ENCODE measurements at regions not wholly inside any gene's neighbourhood (a gene's known extent, or its start where the extent isn't known, plus 50 kb on each side); places are given as distances from the start of the nearest gene placed in this dataset.
"Not testable (repeated sequence)": the region's sequence is repeated elsewhere in the genome, so short reads cannot be mapped to it uniquely, and the experiment has no call there.

DNA sequence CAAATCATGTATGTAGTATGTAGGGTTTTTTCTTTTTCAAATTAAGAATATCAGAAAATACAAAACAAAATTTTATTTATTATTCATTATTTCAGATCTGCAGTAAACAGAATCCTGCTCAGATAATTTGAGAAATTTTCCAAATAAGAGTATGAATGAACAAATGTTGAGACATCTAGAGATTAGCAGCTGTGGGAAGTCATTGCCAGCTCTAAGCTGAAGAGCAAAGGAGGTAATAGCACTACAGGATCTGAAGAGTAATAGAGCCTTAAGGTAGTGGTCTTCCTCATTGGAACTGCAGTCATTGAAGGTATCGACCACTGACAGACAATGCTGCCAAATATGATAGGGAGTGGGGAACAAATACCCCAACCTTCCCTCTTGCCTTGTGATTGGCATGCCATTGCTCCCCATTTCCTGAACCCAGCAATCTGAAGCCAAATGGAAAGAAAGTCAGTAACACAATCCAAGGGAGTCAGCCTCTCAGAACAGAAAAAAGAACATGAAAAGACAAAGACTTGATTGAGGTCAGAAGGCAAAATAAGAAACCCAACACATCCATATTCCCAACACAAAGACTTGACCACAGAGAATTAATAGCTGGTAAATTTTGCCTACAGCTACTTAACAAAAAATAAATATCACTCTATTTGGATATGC is 963.4 kb upstream of the ADAMTS5 start:
- H3K9me1 ChIP-seq (ENCODE audit: control insufficient read depth, extremely low read depth, insufficient read depth, low read length); H3K36me3 ChIP-seq (ENCODE audit: control insufficient read depth in 2 of 2, extremely low read depth in 1 of 2, insufficient read depth in 2 of 2, low read length in 2 of 2); H3K27ac ChIP-seq (ENCODE audit: control insufficient read depth, insufficient read depth, low read length); H3K4me2 ChIP-seq (ENCODE audit: control insufficient read depth, extremely low read depth, insufficient read depth, low read depth, low read length); H3K9ac ChIP-seq (ENCODE audit: control insufficient read depth, extremely low read depth, insufficient read depth, low read length); H3K9me3 ChIP-seq (ENCODE audit: control insufficient read depth, low read depth, low read length); dilution Hi-C loops (cut with MboI; ENCODE audit: extremely low pct_ligation_motif_present, low sequenced_read_pairs); FAIRE-seq; H3K4me1 ChIP-seq (ENCODE audit: control insufficient read depth, extremely low read depth, insufficient read depth, low read length); H3K4me3 ChIP-seq (ENCODE audit: control insufficient read depth in 2 of 3, extremely low read depth in 1 of 3, insufficient read depth in 2 of 3, low read depth in 1 of 3, low read length in 3 of 3); H2AFZ ChIP-seq (ENCODE audit: control insufficient read depth, low read length); H4K20me1 ChIP-seq (ENCODE audit: control insufficient read depth, extremely low read depth, insufficient read depth, low read length); H3K79me2 ChIP-seq (ENCODE audit: control insufficient read depth, insufficient read depth, low read length); DNase-seq (ENCODE audit: low read depth, low spot score); H3K27me3 ChIP-seq (ENCODE audit: control insufficient read depth, extremely low read depth, insufficient read depth, low read length): not testable (repeated sequence)

- dilution Hi-C loops (cut with MboI; ENCODE audit: extremely low pct_ligation_motif_present, low sequenced_read_pairs); H3K9ac ChIP-seq (ENCODE audit: control insufficient read depth, extremely low read depth, insufficient read depth, low read length); H3K4me1 ChIP-seq (ENCODE audit: control insufficient read depth, extremely low read depth, insufficient read depth, low read length); H3K27me3 ChIP-seq (ENCODE audit: control insufficient read depth, extremely low read depth, insufficient read depth, low read length); H3K36me3 ChIP-seq (ENCODE audit: control insufficient read depth in 2 of 2, extremely low read depth in 1 of 2, insufficient read depth in 2 of 2, low read length in 2 of 2); H3K9me1 ChIP-seq (ENCODE audit: control insufficient read depth, extremely low read depth, insufficient read depth, low read length); H3K4me2 ChIP-seq (ENCODE audit: control insufficient read depth, extremely low read depth, insufficient read depth, low read depth, low read length); H4K20me1 ChIP-seq (ENCODE audit: control insufficient read depth, extremely low read depth, insufficient read depth, low read length); H3K4me3 ChIP-seq (ENCODE audit: control insufficient read depth in 2 of 3, extremely low read depth in 1 of 3, insufficient read depth in 2 of 3, low read depth in 1 of 3, low read length in 3 of 3); H2AFZ ChIP-seq (ENCODE audit: control insufficient read depth, low read length); FAIRE-seq; H3K27ac ChIP-seq (ENCODE audit: control insufficient read depth, insufficient read depth, low read length); DNase-seq (ENCODE audit: low read depth, low spot score); H3K9me3 ChIP-seq (ENCODE audit: control insufficient read depth, low read depth, low read length); H3K79me2 ChIP-seq (ENCODE audit: control insufficient read depth, insufficient read depth, low read length): not testable (repeated sequence)
These were observed 962.3 kb upstream of the ADAMTS5 start for GRCh38 chr21:27929179-27929578.

DNA sequence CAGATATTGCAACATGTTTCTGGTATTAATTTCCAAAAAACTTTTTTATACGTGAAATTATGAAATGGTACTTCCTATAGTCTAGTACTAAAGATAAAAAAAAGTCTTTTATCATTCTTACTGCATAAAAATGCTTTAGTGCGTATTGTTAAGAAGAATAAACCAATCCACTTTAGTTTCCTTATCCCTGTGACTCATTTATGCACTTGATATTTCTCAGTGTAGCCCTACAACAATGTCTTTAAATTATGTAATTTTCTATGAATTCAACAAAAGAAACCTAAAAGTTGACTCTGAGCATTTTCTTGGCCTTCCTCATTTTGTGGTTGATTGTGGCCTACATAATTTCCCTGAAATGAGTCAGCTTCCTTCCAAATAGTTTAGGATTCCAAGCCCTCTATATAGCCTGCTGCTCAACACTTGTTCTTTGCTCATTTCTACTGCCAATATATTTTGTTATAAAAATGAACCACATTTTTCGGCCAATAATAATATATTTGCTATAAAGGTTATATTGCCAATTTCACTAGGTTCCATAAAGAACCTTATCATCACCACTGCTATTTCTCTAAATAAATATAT is 961.7 kb upstream of the ADAMTS5 start:
- H3K4me2 ChIP-seq (ENCODE audit: control insufficient read depth, extremely low read depth, insufficient read depth, low read depth, low read length); H3K79me2 ChIP-seq (ENCODE audit: control insufficient read depth, insufficient read depth, low read length); H3K4me3 ChIP-seq (ENCODE audit: control insufficient read depth in 2 of 3, extremely low read depth in 1 of 3, insufficient read depth in 2 of 3, low read depth in 1 of 3, low read length in 3 of 3); H3K9ac ChIP-seq (ENCODE audit: control insufficient read depth, extremely low read depth, insufficient read depth, low read length); FAIRE-seq; H3K27ac ChIP-seq (ENCODE audit: control insufficient read depth, insufficient read depth, low read length); H4K20me1 ChIP-seq (ENCODE audit: control insufficient read depth, extremely low read depth, insufficient read depth, low read length); H2AFZ ChIP-seq (ENCODE audit: control insufficient read depth, low read length); DNase-seq (ENCODE audit: low read depth, low spot score); H3K9me3 ChIP-seq (ENCODE audit: control insufficient read depth, low read depth, low read length); H3K9me1 ChIP-seq (ENCODE audit: control insufficient read depth, extremely low read depth, insufficient read depth, low read length); H3K4me1 ChIP-seq (ENCODE audit: control insufficient read depth, extremely low read depth, insufficient read depth, low read length); H3K36me3 ChIP-seq (ENCODE audit: control insufficient read depth in 2 of 2, extremely low read depth in 1 of 2, insufficient read depth in 2 of 2, low read length in 2 of 2); dilution Hi-C loops (cut with MboI; ENCODE audit: extremely low pct_ligation_motif_present, low sequenced_read_pairs); H3K27me3 ChIP-seq (ENCODE audit: control insufficient read depth, extremely low read depth, insufficient read depth, low read length): not testable (repeated sequence)

DNA sequence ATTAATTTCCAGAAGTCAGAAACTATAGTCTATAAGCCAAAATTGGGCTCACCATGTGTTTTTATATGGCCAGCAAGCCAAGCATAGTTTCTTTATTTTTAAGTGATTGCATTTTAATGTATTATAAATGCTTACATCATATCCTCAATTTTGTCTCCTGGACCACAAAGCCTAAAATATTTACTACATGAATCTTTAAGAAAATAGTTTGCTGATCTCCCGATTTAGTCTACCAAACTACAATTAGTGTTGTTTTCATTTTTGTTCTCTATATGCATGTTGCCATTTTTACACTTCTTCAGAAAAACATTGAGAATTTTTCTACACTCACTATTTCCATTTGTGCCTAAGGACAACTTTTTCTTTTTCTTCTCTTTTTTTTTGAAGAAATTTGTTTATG is 954.5 kb upstream of the ADAMTS5 start:
- H2AFZ ChIP-seq (ENCODE audit: control insufficient read depth, low read length); H3K27me3 ChIP-seq (ENCODE audit: control insufficient read depth, extremely low read depth, insufficient read depth, low read length); H3K79me2 ChIP-seq (ENCODE audit: control insufficient read depth, insufficient read depth, low read length); dilution Hi-C loops (cut with MboI; ENCODE audit: extremely low pct_ligation_motif_present, low sequenced_read_pairs); FAIRE-seq; H3K9ac ChIP-seq (ENCODE audit: control insufficient read depth, extremely low read depth, insufficient read depth, low read length); H4K20me1 ChIP-seq (ENCODE audit: control insufficient read depth, extremely low read depth, insufficient read depth, low read length); H3K27ac ChIP-seq (ENCODE audit: control insufficient read depth, insufficient read depth, low read length); H3K9me3 ChIP-seq (ENCODE audit: control insufficient read depth, low read depth, low read length); H3K4me3 ChIP-seq (ENCODE audit: control insufficient read depth in 2 of 3, extremely low read depth in 1 of 3, insufficient read depth in 2 of 3, low read depth in 1 of 3, low read length in 3 of 3); H3K36me3 ChIP-seq (ENCODE audit: control insufficient read depth in 2 of 2, extremely low read depth in 1 of 2, insufficient read depth in 2 of 2, low read length in 2 of 2); H3K9me1 ChIP-seq (ENCODE audit: control insufficient read depth, extremely low read depth, insufficient read depth, low read length); DNase-seq (ENCODE audit: low read depth, low spot score); H3K4me1 ChIP-seq (ENCODE audit: control insufficient read depth, extremely low read depth, insufficient read depth, low read length); H3K4me2 ChIP-seq (ENCODE audit: control insufficient read depth, extremely low read depth, insufficient read depth, low read depth, low read length): not testable (repeated sequence)

DNA sequence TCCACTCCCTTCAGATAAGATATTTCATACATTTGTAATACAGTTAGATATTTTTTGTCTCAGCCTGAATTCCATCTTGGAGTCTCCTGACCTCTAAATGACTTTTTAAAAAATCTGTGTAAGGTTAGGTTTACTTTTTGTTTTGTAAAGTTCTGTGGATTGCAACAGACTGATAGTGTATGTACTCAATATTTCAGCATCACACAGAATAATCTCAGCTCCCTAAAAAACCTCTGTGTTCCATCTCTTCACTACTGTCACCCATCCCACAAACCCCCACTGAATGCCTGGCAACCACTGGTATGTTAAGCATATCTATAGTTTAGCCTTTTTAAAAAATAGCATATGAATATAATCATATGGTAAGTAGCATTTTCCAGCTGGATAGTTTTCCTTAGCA is 951.1 kb upstream of the ADAMTS5 start:
- H3K27ac ChIP-seq (ENCODE audit: control insufficient read depth, insufficient read depth, low read length); H3K9ac ChIP-seq (ENCODE audit: control insufficient read depth, extremely low read depth, insufficient read depth, low read length); dilution Hi-C loops (cut with MboI; ENCODE audit: extremely low pct_ligation_motif_present, low sequenced_read_pairs); H3K4me1 ChIP-seq (ENCODE audit: control insufficient read depth, extremely low read depth, insufficient read depth, low read length); FAIRE-seq; H2AFZ ChIP-seq (ENCODE audit: control insufficient read depth, low read length); H3K27me3 ChIP-seq (ENCODE audit: control insufficient read depth, extremely low read depth, insufficient read depth, low read length); H3K4me3 ChIP-seq (ENCODE audit: control insufficient read depth in 2 of 3, extremely low read depth in 1 of 3, insufficient read depth in 2 of 3, low read depth in 1 of 3, low read length in 3 of 3); H3K36me3 ChIP-seq (ENCODE audit: control insufficient read depth in 2 of 2, extremely low read depth in 1 of 2, insufficient read depth in 2 of 2, low read length in 2 of 2); H3K9me3 ChIP-seq (ENCODE audit: control insufficient read depth, low read depth, low read length); H3K9me1 ChIP-seq (ENCODE audit: control insufficient read depth, extremely low read depth, insufficient read depth, low read length); DNase-seq (ENCODE audit: low read depth, low spot score); H3K4me2 ChIP-seq (ENCODE audit: control insufficient read depth, extremely low read depth, insufficient read depth, low read depth, low read length); H4K20me1 ChIP-seq (ENCODE audit: control insufficient read depth, extremely low read depth, insufficient read depth, low read length); H3K79me2 ChIP-seq (ENCODE audit: control insufficient read depth, insufficient read depth, low read length): not testable (repeated sequence)
